ENCODE measurements at regions not wholly inside any gene's neighbourhood (a gene's known extent, or its start where the extent isn't known, plus 50 kb on each side); places are given as distances from the start of the nearest gene placed in this dataset.
"Not testable (repeated sequence)": the region's sequence is repeated elsewhere in the genome, so short reads cannot be mapped to it uniquely, and the experiment has no call there.

DNA sequence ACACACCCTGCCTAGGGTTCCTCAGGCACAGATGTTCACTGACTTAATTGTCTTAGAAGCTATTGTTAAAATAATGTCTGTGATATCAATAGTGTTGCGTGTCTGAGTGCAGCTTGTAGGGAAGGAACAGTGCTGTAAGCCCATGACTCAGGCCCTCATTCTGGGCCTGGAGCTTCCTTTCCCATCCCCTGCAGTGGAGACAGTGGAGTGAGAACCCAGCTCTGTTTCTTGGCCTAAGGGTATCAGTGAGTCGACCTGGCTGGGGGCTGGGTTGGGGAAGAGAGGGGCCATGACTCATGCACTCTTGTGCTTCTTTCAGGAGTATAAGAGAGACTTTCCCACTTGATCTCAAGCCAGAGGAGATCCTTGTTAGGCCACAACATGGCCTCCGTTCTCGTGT, 106.8 kb downstream of the HRH4 start:
- no peak for DNase-seq

DNA sequence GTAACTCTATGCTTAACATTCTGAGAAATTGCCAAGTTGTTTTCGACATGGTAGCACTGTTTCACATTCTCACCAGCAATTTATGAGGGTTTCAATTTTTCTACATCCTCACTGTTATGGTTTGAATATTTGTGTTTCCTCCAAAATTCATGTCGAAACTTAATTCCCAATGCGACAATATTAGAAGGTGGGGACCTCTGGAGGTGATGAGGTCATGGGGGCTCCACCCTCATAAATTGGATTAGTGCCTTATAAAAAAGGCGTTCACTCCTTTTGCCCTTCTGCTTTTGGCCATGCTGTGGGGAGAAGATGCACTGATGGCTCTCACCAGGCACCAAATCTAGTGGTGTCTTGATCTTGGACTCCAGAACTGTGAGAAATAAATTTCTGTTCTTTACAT, 110.3 kb downstream of the HRH4 start:
- no peak for DNase-seq

DNA sequence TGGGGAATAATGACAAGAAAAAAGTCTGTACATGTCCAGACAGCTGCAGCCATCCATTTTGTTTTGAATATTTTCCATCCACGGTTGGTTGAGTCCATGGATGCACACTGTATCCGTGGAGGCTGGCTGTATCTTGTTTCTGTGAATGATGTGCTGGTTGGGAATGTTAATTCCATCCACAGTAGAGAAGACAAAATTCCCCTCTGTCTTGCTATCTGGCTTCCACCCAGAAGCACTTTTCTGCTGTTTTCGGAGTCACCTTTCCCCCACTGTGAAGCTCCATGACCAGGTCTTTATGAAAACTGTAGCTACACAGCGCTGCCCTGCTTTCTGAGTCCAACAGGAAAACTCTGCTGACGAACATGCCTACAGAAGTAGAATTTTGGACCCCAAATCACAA, 122.3 kb downstream of the HRH4 start:
- DNase-seq: no peak

DNA sequence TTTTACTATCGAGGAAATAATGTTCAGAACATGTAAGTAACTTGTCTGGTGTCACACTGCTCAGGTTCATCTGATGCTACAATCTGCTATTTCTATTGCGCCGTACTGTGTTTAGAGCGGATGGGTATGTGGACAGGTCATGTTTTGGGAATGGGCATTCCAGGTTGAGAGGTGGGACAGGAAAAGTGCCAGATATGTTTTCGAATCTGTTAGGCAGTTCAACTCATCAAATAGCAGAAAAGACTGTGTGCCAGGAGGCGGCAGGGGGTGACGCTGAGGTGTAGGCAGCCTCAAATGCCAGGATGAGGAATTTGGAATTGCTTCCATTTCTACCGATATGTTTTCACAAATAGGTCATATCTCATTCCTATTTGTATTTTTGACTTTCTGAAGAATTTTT, 123.8 kb downstream of the HRH4 start:
- DNase-seq: no peak

DNA sequence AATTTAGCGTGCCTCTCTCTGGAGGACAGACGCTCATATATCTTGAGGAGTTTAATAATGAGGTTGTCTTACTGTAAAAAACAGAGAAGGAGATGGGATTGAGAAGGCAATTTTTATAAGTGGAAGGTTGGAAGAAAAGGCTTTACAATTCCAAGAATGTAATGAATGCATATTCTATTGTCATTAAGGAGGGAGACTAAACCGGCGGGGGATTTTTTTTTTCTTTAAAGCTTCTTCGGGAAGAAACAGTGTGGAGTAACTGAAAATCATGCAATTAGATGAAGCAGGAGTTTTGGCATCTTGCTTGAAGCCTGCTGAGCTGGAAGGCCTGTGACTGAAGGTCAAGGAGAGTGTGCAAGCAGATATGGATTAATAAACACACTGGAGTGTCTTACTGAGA, 124.4 kb downstream of the HRH4 start:
- no peak for DNase-seq

DNA sequence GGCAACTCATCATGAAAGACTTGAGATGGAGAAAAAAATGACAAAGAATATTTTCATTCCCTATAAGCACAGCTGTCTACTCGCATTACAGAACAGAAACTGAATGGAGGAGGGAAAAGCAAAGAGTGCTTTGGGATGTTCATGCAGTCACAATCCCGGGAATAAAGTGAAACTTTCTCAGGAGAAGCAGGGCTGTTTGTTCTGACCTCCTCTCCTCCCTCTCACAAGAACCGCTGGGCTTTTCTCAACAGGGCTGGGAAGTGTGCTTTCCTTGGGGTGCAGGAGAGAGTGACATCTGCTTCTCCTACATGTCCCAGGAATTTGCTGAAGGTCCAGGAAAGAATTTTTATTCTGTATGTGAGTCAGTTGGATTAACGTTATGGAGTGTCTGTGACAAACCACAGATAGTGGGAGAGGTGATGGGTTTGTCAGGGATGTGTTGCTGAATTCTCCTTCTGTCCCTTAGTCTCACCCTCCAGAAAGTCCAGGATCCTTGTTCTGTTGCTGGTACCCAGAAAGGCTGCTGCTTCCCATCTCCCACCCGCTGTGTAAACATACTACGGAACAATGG, 125.6 kb downstream of the HRH4 start:
- no peak for DNase-seq

DNA sequence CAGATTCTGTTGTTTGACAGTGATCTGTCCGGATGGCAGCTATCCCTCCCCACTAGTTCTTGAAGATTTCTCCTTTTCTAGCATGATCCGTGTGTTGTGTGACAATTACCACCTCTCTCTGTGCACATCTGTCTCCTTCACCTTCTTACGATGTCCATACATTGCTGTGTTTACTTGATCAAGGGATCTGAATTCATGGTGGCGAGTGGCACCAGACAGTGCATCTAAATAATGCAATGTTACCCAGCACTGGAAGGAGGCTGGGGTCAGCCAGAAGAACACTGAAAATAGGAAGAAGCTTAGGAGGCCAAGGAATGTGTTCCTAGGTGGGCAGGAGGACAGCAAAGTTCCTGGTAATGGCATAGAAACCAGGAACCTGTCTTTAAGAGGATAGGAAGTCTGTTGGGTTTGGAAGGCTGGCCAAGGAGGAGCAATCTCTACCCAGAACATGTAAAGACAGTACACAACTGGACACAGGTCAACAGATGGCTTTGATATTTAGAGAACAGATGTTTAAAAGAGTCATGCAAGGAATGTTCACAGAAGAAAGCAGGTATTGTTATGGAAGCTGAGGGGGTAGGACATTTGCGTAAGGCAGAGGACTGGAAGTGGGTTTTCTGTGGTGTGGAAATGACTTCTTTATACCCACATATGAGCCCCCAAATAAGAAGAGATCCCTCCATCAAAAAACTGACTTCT, 126.4 kb downstream of the HRH4 start:
- DNase-seq: no peak

DNA sequence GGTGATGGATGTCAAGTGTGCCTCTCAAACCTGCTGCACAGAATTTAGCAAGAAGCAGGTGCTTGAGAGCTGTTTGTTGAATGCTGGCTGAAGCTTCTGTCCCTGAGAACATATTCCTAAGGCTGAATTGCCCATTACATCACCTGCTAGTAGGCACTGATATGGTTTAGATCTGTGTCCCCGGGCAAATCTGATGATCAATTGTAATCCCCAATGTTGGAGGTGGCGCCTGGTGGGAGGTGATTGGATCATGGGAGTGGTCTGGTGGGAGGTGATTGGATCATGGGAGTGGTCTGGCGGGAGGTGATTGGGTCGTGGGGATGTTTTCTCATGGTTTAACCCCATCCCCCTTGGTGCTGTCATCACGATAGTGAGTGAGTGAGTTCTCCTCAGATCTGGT, 128.0 kb downstream of the HRH4 start:
- no peak for DNase-seq

DNA sequence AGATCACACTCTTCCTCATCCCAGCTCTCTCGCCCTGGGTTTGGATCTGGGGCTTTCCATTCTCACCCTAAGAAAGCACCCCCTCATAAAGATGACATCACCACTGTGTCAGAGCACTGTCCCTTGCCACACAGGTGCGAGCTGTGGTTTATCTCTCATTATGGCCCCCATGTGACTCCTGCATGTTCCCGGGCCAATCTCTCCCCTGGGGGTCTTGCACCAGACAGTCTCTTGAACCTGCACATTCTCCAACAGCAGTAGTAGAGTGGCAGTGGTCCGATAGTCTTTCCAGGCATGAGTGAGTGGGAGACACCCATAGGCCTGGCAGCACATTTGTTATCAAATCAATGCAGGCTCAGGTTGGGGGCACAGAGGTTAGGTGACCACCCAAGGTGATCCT, 130.5 kb downstream of the HRH4 start:
- no peak for DNase-seq

DNA sequence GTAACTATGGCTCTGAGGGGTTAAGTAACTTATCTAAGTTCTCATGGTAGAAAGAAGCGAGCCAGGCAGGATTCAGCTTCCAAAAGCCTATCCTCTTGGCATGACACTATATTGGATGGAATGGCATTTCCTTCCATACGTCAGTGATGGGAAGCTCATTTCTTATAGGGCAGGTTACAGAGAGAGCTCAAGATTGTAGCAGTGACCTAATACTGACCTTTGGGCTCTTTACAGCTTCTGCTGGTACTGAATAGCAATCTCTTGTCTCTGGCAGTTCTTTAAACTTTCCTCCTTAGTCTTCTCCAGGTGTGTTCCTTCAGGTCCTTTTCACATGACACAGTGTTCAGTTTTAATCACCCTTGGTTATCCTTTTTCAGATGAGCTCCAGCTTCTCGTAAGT, 133.0 kb downstream of the HRH4 start:
- no peak for DNase-seq

DNA sequence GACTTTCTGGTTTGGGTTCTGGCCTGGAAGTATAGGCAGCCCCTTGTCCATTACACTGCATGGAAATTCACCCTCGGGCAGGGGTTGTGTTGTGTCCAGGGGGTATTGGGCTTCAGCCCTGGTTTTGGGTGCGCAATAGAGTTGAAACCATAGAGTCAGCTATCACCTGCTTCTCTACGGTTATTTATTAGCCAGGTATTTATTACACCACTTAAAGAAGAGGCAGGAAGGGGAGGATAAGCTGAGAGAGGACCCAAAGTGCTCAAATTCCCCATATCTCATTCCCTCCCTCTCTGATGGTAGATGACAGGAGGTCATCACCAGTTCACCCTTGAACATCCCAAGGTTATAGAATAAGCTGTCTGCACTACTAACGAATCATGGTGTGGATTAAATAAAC, 133.4 kb downstream of the HRH4 start:
- no peak for DNase-seq

DNA sequence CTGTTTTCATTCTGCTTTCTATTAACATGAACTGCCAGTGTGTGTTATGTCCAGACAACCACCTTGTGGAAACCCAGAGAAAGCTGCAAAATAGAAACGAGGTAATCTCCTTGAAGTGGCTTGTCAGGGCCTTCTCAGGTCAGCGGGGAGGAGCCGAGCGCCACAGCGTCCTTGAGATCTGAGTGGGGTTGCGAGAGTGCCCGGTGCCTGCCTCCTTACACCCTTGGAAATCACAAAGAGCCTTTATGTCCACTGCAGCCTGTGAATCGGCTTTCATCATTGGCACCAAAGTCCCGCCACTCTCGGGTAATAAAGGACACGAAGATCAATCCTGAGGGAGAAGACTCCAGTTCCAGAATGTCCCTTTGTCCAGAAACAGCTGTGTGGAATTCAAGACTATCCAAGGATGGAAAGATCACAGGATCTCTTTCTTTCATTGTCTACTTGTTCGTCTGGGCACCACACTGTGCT, 135.2 kb downstream of the HRH4 start:
- no peak for DNase-seq

DNA sequence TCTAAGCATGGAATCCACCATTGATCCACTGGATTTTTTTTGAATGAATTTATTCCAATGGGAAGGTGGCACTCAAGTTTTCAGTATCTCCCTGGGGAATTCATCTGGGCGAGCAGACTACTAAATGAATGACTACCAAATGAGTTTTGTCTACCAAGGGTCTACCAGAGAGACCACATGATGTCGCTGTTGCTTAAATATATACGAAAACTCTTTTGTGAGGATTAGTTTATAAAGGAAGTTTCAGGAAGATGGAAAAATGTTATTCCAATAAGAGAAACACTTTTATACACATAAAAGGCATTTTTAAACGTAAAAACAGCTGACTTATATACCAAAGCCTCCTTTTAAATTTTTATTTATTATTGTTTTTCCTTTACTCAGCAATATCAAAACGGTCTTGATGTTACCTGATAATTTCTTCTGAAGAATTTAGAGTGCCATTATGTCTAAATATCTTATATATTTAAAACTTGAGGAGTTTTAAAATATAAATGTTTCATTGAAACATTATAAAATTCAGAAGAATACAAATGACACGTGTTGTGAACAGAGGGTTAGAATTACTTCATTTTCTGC, 139.7 kb downstream of the HRH4 start:
- DNase-seq: peak; percentile 12

DNA sequence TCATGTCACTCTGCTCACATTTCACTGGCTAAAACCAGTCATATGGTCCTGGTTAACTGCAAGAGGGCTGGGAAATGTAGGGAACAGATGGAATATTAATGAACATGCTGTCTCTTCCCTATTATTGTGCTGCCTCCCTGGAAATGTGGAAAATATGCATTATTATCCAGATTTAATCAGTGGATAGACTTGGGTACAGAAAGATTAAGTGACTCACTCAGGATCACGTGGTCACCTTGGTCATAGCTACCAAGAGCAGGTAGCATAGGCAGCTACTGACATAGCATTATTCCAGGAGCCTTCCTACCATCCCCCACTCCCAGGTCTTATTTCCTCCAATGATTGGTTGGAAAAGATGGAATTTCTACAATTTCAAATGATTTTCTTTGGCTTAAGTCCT, 141.1 kb downstream of the HRH4 start:
- DNase-seq: no peak

DNA sequence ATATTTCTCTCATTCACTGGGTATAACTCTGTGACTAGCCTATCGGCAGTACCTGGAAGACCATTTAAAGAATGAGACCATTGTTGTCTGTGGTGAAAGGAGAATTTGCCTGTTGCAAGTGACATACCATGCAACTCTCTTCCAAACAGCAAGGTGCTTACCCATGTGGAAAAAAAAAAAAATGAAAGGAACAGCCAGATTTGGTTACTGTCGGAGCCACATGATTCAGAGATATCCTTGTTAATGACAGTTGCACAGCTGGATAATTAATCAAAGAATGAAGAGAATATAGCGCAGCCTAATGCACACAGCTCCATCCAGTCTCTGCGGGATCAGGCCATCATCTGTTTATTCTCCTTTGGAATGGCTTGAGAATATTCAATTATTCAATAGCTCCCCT, 141.8 kb downstream of the HRH4 start:
- DNase-seq: no peak

DNA sequence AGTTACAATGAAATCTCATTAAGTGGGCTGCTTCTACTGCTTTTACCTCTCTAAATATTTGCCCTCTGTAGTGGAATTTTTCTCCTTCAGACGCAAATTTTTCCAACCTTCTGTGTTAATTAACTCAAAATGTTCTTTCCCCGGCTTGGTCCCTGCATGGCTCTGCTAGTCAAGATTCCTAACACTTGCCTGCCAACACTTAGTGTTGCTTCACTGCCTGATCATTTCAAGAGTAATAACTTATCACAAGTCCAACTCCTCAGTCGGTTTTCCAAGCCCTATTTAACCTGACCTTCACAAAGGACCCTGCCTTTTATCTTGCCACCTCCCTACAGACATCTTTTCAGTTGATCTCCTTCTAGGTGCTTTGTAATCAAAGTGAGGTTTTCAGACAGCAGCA, 142.7 kb downstream of the HRH4 start:
- DNase-seq: no peak

DNA sequence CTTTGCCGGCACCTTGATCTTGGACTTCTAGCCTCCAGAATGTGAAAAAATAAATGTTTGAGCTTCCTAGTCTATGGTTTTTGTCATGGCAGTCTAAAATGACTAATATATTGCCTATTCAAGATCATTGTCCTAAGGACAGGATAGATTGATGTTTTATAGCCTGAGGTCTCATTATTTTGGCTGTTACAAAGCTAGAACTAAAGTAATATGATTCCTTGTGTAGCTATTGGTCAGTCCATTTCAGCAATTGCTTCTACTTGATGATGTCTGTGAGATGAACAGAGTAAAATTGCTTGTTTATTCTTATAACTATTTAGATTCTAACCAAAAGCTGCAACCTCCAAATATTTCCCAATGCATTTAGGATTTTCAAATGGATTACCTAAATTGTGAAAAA, 145.0 kb downstream of the HRH4 start:
- DNase-seq: no peak

DNA sequence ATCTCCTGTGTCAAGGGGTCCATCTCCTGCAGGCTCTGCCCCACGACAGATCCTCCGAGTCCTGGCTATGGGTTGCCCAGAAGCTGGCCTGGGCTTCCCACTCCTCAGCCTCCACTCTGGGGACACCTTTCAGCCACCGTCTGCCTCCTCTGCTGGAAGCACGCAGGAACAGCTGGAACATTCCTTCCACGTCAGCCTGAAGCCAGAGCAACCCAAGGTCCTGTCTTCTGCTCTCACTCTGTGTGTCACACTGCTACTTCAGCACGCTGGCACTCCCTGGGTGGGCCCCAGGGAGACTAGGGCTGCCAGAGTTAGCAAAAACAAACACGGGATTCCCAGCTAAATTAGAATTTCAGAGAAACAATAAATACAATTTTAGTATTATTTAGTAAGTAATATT, 148.8 kb downstream of the HRH4 start:
- DNase-seq: no peak

DNA sequence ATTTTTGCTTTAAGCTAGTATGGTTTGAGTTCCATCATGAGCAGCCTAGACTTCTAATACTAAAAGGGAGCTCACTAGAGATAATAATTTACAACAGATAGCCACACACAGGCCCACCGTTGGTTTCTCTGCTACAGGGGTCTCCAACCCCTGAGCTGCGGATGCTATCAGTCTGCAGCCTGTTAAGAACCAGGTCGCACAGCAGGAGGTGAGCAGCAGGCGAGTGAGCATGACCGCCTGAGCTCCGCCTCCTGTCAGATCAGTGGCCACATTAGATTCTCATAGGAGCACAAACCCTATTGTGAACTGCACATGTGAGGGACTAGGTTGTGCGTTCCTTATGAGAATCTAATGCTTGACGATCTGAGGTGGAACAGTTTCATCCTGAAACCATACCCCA, 150.6 kb downstream of the HRH4 start:
- no peak for DNase-seq

DNA sequence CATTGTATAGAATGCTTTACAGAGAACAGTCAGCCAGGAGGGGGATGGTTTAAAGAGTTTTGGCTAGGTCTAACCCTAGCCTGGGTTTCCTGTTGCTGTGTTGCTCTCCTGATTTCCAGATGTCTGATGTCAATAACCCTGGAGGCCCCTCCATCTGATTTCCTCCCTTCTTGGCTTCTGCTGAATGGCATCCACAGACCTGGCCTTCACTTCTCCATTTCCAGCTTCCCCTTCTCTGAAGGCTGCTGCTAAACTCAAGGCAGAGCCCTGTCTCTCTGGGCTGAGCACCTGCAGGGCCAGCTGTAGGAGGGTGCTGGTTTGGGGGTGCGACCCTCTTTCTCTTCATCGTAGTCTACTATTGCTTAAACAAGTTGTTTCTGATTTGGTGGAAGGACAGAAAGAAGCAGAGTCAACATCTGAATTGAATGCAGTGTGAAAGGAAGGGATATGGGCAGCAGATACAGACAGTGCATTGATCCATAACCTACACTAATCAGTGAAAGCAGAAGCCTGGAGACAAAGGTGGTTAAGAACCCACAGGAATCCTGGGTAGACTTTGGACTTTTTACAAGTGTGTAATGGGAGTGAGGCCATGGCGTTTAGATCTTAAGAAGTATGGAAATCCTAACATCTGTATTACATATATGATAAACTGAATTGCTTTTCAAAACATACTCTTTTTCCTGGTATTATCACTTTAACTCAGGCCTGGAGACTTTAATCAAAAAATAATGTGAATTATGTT, 153.6 kb downstream of the HRH4 start:
- DNase-seq: no peak

DNA sequence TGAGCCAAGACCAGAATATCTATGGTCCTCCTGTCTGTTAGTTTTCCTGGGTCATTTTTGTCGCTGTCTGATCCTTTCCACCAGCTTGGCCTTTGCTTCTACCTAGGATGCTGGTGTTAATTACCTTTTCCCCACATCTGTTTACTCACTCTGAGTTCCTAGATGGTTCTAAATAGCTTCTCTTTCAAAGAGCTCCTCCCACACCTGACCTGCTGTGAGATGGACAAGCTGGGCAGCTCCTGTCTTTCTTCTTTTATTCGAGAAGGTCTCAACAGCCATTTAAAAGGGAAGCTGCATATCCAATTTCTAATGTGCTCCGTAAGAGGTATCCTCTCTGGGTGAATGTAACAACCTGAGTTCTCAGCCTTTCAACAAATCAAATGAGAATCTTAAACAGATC, 156.2 kb downstream of the HRH4 start:
- DNase-seq: no peak

DNA sequence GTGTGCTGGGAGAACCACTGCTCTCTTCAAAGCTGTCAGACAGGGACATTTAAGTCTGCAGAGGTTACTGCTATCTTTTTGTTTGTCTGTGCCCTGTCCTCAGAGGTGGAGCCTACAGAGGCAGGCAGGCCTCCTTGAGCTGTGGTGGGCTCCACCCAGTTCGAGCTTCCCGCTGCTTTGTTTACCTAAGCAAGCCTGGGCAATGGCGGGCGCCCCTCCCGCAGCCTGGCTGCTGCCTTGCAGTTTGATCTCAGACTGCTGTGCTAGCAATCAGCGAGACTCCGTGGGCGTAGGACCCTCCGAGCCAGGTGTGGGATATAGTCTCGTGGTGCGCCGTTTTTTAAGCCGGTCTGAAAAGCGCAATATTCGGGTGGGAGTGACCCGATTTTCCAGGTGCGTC, 164.0 kb downstream of the HRH4 start:
- not testable (repeated sequence) for DNase-seq

DNA sequence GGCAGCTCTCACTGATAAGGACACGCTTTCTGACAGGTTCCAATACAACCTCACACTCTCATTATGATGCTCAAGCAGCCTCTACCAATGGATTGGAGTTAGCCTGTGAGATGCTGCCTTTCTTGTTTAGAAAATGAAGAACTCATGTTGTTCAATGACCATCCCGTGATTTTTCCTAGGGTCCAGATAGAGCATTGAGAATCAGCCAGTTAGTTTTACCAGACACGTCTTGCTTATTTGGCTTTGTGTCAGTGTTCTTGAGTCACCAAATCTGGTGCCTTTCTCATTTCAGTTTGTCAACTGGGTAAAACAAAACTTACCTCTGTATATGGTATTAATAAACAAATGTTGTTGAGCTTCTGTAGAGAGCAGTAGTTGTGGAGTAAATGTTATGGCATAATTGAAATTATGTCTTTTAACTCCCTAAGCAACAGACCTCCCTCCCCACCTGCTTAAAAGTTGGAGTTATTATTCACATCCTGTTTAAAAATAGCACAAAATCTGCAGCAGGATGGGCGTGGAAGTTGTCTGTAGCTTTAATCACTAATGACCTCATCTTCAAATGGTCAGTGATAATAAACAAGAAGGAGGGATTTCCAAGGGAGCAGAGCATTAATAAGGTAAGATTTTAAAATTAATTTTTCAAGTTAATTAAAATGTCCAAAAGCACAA, 167.3 kb downstream of the HRH4 start:
- DNase-seq: no peak

DNA sequence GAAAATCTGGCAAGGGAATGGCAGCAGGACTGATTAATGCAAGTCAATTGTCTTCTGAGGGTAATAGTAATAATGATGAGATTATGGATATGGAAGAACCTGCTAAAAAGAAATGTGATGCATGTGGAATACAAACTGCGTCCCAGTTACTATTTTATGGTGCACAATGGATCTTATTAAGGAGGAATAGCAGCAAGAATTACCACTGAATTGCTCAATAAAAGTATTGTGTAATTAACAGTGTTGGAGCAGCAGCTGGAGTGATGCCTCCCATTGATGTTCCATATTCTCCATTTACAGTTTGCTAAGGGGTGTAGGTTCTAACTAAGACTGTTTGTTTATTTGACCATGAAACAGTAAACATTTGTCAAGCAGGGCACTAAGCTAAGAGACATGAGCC, 167.9 kb downstream of the HRH4 start:
- DNase-seq: no peak

Data from activated CD4-positive, alpha-beta T cell treated with anti-CD3 and anti-CD28 coated beads, Interleukin-10, Interleukin-2, amounts not matched to agents 100 ng/mL and 50 ng/mL, durations not matched to agents 16 hours and 8 hours (primary cell).